Stomach (tissue), 8 donors: ENCODE measurements at regions not wholly inside any gene's neighbourhood (a gene's known extent, or its start where the extent isn't known, plus 50 kb on each side); places are given as distances from the start of the nearest gene placed in this dataset.

Source experiments
- DNase-seq, 2 donors: peaks; one replicate each; pipeline versions ENCODE4 v3.0.0 to v3.0.0-alpha.2; 2013 to 2019
- H3K27ac ChIP-seq, 5 donors: fragments of 200-600 bp in 4 of 5; sonication (generic) in 4 of 5; one replicate each; pipeline ENCODE4 v1.5.1; 2013 to 2019; ENCODE audit warnings: mild to moderate bottlenecking in 1 of 5, moderate library complexity in 1 of 5
- H3K27me3 ChIP-seq, 3 donors: fragments of 200-600 bp; sonication (generic); one replicate each; pipeline ENCODE4 v1.5.1; 2017 to 2019; ENCODE audit warnings: mixed run types in 1 of 3
- H3K36me3 ChIP-seq, 4 donors: fragments of 200-600 bp; sonication (generic); 1 replicate in 3 of 4; 2 replicates in 1 of 4; pipeline ENCODE4 v1.5.1; 2016 to 2019
- H3K4me1 ChIP-seq, 4 donors: fragments of 200-600 bp; sonication (generic); one replicate each; pipeline ENCODE4 v1.5.1; 2016 to 2019
- H3K4me3 ChIP-seq, 4 donors: fragments of 200-600 bp; sonication (generic) in 3 of 4; one replicate each; pipeline ENCODE4 v1.5.1; 2016 to 2019; ENCODE audit warnings: mild to moderate bottlenecking in 1 of 4
- H3K9me3 ChIP-seq, 4 donors: fragments of 200-600 bp; sonication (generic); one replicate each; pipeline ENCODE4 v1.5.1; 2016 to 2019
- EP300 ChIP-seq: sonication (generic); formaldehyde crosslinking; IDR thresholded peaks from one replicate; pipeline ENCODE4 v1.6.1; 2017; ENCODE audit warnings: antibody characterized with exemption
- POLR2A ChIP-seq, 4 donors: fragments of 450-650 bp; IDR thresholded peaks; one replicate each; pipeline ENCODE4 v1.6.1; 2016; ENCODE audit warnings: antibody characterized with exemption in 4 of 4, control low read depth in 2 of 4, mild to moderate bottlenecking in 1 of 4, moderate library complexity in 1 of 4
- POLR2AphosphoS5 ChIP-seq, 3 donors: sonication (generic); formaldehyde crosslinking; IDR thresholded peaks; one replicate each; pipeline ENCODE4 v1.6.1; 2016; ENCODE audit warnings: antibody characterized with exemption in 3 of 3
- WGBS, 5 donors: extraction: QIAGEN DNeasy Blood & Tissue Kit in 3 of 5; methylation state at CpG; one replicate each; pipeline versions ENCODE4 v1.1.5 to v1.1.7; 2013 to 2018; 5-methylcytosine and 5-hydroxymethylcytosine counted together
- intact Hi-C: fragments of 100-400 bp; cut with DNase I; formaldehyde crosslinking; loops from one replicate; pipeline ENCODE4 v1.15.1; 2023; ENCODE audit warnings: low total_unique reads
- TF ChIP-seq, protein P1 (sequence below), 7 experiments: fragments of 450-650 bp in 4 of 7; fragments of 200-600 bp in 3 of 7; sonication (generic) in 3 of 7; IDR thresholded peaks; one replicate each; pipeline ENCODE4 v1.5.1; 2016 to 2019; ENCODE audit warnings: antibody characterized with exemption in 7 of 7, control low read depth in 2 of 7, mild to moderate bottlenecking in 1 of 7
- donor health status: healthy with polysubstance abuse.
- donor health status: Bipolar disorder and iron deficiency.
- donor health status: healthy.

DNA sequence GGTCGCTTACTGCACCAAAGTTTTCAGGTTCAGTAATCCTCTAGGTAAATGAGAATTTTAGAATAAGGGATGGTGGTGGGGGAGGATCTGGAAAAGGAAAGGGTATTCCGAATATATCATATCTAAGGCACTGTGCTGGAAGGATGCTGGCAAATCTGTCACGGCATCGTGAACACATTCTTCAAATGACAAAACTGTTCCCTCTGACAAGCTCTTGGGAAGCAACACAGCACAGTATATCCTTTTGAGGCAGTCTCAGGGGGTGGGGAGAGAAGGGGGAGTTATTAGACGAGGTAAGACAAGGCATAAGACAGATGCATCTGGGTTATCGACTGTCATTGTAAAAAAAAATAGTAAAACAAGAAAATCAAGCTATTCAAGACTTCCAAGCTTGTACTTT lies 289.6 kb upstream of the LRRN1 start:
- Histone ChIP-seq H3K27me3 (no peaks in the 10 kb centered on the region), H3K4me1 (no peaks in the 10 kb centered on the region), H3K27ac (no peak overlapping the region), H3K9me3 (no peaks in the 10 kb centered on the region), H3K4me3 (no peak overlapping the region), H3K36me3 (no peaks in the 10 kb centered on the region)
- intact Hi-C loops, result no loop called here
- 47 to 59% (median 56%) methylated on average over 6 of the region's 6 CpGs for whole genome bisulfite sequencing, 5 donors
- TF ChIP-seq POLR2AphosphoS5 (IDR thresholded peaks at IDR 0.05) (no peak), EP300 (no peak), POLR2A (IDR thresholded peaks at IDR 0.05) (no peak)
- TF ChIP-seq, protein P1, sequence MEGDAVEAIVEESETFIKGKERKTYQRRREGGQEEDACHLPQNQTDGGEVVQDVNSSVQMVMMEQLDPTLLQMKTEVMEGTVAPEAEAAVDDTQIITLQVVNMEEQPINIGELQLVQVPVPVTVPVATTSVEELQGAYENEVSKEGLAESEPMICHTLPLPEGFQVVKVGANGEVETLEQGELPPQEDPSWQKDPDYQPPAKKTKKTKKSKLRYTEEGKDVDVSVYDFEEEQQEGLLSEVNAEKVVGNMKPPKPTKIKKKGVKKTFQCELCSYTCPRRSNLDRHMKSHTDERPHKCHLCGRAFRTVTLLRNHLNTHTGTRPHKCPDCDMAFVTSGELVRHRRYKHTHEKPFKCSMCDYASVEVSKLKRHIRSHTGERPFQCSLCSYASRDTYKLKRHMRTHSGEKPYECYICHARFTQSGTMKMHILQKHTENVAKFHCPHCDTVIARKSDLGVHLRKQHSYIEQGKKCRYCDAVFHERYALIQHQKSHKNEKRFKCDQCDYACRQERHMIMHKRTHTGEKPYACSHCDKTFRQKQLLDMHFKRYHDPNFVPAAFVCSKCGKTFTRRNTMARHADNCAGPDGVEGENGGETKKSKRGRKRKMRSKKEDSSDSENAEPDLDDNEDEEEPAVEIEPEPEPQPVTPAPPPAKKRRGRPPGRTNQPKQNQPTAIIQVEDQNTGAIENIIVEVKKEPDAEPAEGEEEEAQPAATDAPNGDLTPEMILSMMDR (IDR thresholded peaks at IDR 0.05), result no peak
- no peak for DNase-seq

DNA sequence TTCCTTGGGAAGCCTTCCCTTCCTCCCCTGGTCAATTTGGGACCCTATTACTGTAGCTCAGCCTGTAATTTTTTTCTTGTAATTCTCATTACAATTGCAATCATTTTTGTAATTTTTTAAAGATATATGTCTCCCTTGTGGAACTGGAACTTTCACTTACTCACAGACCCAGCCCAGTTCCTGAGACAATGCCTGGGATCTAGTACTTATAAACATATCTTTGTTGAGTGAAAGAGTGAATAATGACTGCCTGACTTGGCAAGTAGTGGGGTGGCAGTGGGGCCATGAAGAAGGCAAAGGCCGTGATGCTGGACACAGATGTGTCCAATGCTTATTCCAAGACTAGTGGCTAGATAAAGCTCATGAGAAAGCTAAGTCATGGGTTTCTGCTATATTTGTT lies 294.5 kb upstream of the LRRN1 start:
- Histone ChIP-seq H3K4me1 (no peaks in the 10 kb centered on the region), H3K4me3 (no peak overlapping the region), H3K36me3 (no peaks in the 10 kb centered on the region), H3K9me3 (no peaks in the 10 kb centered on the region), H3K27me3 (no peaks in the 10 kb centered on the region), H3K27ac (no peak overlapping the region)
- peak in 1 of 2 donors; percentile 6 for DNase-seq
- TF ChIP-seq POLR2A (IDR thresholded peaks at IDR 0.05), result no peak
- TF ChIP-seq, protein P1 (IDR thresholded peaks at IDR 0.05), result no peak
- TF ChIP-seq EP300, result no peak
- TF ChIP-seq POLR2AphosphoS5 (IDR thresholded peaks at IDR 0.05), result no peak
- intact Hi-C loops, result no loop called here
- 74 to 86% (median 83%) methylated on average over 1 of the region's 1 CpG for WGBS, 5 donors

DNA sequence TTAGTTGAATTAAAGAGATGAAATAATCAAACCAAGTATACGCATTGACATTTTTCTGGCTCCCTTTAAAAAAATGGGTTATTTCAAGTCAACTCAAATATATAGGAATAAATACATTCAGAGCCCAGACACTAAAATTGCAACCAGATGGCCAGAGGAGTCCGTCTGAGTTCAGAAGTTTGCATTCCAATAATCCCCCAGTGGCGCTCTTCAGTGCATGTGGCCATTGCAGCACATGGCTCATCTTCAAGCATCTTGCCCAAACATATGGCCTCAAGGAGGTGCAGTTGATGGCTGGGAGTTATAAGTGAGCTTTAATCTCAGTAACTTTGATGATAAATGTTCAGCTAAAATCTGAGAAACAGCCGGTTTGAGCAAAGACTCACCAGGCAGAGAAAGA lies 295.8 kb upstream of the LRRN1 start:
- WGBS, 5 donors, result 80 to 88% (median 81%) methylated on average over 4 of the region's 4 CpGs
- no peak overlapping the region for H3K27ac ChIP-seq
- no peaks in the 10 kb centered on the region for H3K27me3 ChIP-seq
- intact Hi-C loops, result no loop called here
- no peaks in the 10 kb centered on the region for H3K4me1 ChIP-seq
- TF ChIP-seq EP300, result no peak
- TF ChIP-seq, protein P1 (IDR thresholded peaks at IDR 0.05), result no peak
- no peak for TF ChIP-seq POLR2A (IDR thresholded peaks at IDR 0.05)
- TF ChIP-seq POLR2AphosphoS5 (IDR thresholded peaks at IDR 0.05), result no peak
- peak in 1 of 2 donors; percentile 63 for DNase-seq
- H3K9me3 ChIP-seq, result no peaks in the 10 kb centered on the region
- no peak overlapping the region for H3K4me3 ChIP-seq
- H3K36me3 ChIP-seq, result no peaks in the 10 kb centered on the region

DNA sequence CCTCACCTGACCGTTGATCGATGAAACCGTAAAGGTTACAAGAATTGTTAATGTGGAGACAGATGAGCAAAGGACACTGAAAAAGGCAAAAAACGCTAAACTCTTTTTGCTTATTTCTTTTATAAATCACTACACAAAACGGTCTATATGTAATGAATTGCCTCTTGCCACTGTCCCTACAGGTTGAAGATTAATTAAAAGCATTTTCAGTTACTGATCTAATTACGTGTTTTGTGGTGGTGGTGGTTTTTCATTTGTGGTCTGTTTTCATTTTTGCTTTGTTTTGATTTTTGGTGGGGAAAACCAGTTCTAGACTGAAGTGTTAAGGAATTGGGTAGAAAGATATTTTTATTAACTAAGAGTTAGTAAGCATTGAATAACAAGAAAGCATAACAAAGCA lies 299.2 kb upstream of the LRRN1 start:
- Histone ChIP-seq H3K27ac (no peak overlapping the region), H3K36me3 (no peaks in the 10 kb centered on the region), H3K27me3 (no peaks in the 10 kb centered on the region), H3K4me1 (no peaks in the 10 kb centered on the region), H3K4me3 (no peak overlapping the region), H3K9me3 (no peaks in the 10 kb centered on the region)
- no peak for DNase-seq
- WGBS, 5 donors, result 81 to 86% (median 84%) methylated on average over 6 of the region's 6 CpGs
- no peak for TF ChIP-seq EP300
- TF ChIP-seq, protein P1 (IDR thresholded peaks at IDR 0.05), result no peak
- no peak for TF ChIP-seq POLR2A (IDR thresholded peaks at IDR 0.05)
- no peak for TF ChIP-seq POLR2AphosphoS5 (IDR thresholded peaks at IDR 0.05)
- intact Hi-C loops, result no loop called here
